ENCODE measurements at regions not wholly inside any gene's neighbourhood (a gene's known extent, or its start where the extent isn't known, plus 50 kb on each side); places are given as distances from the start of the nearest gene placed in this dataset.

DNA sequence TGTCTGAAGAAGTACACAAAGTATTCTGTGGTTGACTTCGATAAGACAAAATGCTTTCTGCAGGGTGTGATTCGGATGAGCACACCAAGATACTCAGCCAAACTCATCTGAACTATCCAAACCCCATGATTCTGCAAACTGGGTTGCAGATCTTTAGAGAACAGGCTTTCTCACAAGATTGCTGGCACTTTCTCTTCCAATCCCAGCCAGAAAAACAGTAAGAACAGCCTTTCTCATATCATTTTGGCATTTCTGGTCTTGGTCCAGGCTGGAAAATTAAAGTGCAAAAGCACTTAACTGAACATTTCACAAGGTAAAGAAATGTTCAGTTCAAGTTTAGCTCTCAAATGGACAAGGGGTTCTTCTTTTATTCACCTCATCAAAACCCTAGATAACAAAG is 269.1 kb downstream of the NR2F1-AS1 start:
- POLR2A ChIA-PET: no interaction called here
- no peak overlapping the region for H3K4me3 ChIP-seq
- H3K4me2 ChIP-seq (ENCODE audit: control insufficient read depth, insufficient read depth): no peak overlapping the region
- CTCF ChIA-PET: no interaction called here
- H2AFZ ChIP-seq (ENCODE audit: control insufficient read depth, low read depth, low read length): no peak overlapping the region
- DNase-seq (ENCODE audit: low read depth, low spot score) (no peak), FAIRE-seq (no peak), ATAC-seq (no peak)
- H3K79me2 ChIP-seq (ENCODE audit: control insufficient read depth, insufficient read depth, low read length): no peaks in the 10 kb centered on the region
- H4K20me1 ChIP-seq (ENCODE audit: control insufficient read depth, insufficient read depth): no peaks in the 10 kb centered on the region
- intact Hi-C loops (cut with micrococcal nuclease; ENCODE audit: unreplicated experiment) (no loop called here), in situ Hi-C loops (cut with MboI) (no loop called here)
- RAD21 ChIA-PET (ENCODE audit: unreplicated experiment): no interaction called here
- SMC1A ChIA-PET (ENCODE audit: uncharacterized antibody, unreplicated experiment): interaction anchor here (1.3 kb wide), 1 partner anchor 12 kb away, joined by 4 read pairs; no protein-coding TSS in a partner anchor
- no peaks in the 10 kb centered on the region for H3K36me3 ChIP-seq (ENCODE audit: control insufficient read depth in 2 of 2, insufficient read depth in 2 of 2, low read length in 1 of 2)
- no peak overlapping the region for H3K9ac ChIP-seq (ENCODE audit: control insufficient read depth, insufficient read depth, low read length)
- 0% methylated on average over 2 of the region's 2 CpGs for WGBS (ENCODE audit: insufficient coverage, insufficient replicate concordance, low lambda C conversion rate, missing lambda C conversion rate)
- H3K9me3 ChIP-seq (replicated peaks; ENCODE audit: control insufficient read depth, insufficient read depth, low read length): no peaks in the 10 kb centered on the region
- no TSS peak for BruUV-seq (replicated peaks)
- no peak overlapping the region for H3K27ac ChIP-seq (ENCODE audit: control insufficient read depth, insufficient read depth)
- H3K27me3 ChIP-seq (replicated peaks in 1 of 2; ENCODE audit: control insufficient read depth in 2 of 2, insufficient read depth in 2 of 2, low read length in 1 of 2): no peaks in the 10 kb centered on the region
- no peaks in the 10 kb centered on the region for H3K4me1 ChIP-seq (ENCODE audit: control insufficient read depth, insufficient read depth, low read length)
- TF ChIP-seq, protein P1, sequence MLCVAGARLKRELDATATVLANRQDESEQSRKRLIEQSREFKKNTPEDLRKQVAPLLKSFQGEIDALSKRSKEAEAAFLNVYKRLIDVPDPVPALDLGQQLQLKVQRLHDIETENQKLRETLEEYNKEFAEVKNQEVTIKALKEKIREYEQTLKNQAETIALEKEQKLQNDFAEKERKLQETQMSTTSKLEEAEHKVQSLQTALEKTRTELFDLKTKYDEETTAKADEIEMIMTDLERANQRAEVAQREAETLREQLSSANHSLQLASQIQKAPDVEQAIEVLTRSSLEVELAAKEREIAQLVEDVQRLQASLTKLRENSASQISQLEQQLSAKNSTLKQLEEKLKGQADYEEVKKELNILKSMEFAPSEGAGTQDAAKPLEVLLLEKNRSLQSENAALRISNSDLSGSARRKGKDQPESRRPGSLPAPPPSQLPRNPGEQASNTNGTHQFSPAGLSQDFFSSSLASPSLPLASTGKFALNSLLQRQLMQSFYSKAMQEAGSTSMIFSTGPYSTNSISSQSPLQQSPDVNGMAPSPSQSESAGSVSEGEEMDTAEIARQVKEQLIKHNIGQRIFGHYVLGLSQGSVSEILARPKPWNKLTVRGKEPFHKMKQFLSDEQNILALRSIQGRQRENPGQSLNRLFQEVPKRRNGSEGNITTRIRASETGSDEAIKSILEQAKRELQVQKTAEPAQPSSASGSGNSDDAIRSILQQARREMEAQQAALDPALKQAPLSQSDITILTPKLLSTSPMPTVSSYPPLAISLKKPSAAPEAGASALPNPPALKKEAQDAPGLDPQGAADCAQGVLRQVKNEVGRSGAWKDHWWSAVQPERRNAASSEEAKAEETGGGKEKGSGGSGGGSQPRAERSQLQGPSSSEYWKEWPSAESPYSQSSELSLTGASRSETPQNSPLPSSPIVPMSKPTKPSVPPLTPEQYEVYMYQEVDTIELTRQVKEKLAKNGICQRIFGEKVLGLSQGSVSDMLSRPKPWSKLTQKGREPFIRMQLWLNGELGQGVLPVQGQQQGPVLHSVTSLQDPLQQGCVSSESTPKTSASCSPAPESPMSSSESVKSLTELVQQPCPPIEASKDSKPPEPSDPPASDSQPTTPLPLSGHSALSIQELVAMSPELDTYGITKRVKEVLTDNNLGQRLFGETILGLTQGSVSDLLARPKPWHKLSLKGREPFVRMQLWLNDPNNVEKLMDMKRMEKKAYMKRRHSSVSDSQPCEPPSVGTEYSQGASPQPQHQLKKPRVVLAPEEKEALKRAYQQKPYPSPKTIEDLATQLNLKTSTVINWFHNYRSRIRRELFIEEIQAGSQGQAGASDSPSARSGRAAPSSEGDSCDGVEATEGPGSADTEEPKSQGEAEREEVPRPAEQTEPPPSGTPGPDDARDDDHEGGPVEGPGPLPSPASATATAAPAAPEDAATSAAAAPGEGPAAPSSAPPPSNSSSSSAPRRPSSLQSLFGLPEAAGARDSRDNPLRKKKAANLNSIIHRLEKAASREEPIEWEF (IDR thresholded peaks at IDR 0.05; ENCODE audit: insufficient replicate concordance, low read depth, low read length): no peak
- no peak for TF ChIP-seq KAT2A (conservative IDR thresholded peaks at IDR 0.05; ENCODE audit: control insufficient read depth, low read depth, low read length)
- no peak for TF ChIP-seq TCF7 (IDR thresholded peaks at IDR 0.05; ENCODE audit: borderline replicate concordance)
- TF ChIP-seq TAF1 (IDR thresholded peaks at IDR 0.05; ENCODE audit: borderline replicate concordance, low read depth, low read length): no peak
- no peak for TF ChIP-seq EGR1 (IDR thresholded peaks at IDR 0.05; ENCODE audit: borderline replicate concordance in 1 of 2, low read depth in 2 of 2, low read length in 2 of 2)
- TF ChIP-seq, protein P2, sequence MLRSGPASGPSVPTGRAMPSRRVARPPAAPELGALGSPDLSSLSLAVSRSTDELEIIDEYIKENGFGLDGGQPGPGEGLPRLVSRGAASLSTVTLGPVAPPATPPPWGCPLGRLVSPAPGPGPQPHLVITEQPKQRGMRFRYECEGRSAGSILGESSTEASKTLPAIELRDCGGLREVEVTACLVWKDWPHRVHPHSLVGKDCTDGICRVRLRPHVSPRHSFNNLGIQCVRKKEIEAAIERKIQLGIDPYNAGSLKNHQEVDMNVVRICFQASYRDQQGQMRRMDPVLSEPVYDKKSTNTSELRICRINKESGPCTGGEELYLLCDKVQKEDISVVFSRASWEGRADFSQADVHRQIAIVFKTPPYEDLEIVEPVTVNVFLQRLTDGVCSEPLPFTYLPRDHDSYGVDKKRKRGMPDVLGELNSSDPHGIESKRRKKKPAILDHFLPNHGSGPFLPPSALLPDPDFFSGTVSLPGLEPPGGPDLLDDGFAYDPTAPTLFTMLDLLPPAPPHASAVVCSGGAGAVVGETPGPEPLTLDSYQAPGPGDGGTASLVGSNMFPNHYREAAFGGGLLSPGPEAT (IDR thresholded peaks at IDR 0.05; ENCODE audit: low read depth): no peak
- no peak for TF ChIP-seq NFXL1 (IDR thresholded peaks at IDR 0.05; ENCODE audit: borderline replicate concordance)
- TF ChIP-seq, protein P3, sequence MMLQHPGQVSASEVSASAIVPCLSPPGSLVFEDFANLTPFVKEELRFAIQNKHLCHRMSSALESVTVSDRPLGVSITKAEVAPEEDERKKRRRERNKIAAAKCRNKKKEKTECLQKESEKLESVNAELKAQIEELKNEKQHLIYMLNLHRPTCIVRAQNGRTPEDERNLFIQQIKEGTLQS (IDR thresholded peaks at IDR 0.05; ENCODE audit: borderline replicate concordance, extremely low read depth, low read depth, low read length): no peak
- no peak for TF ChIP-seq MXI1 (IDR thresholded peaks at IDR 0.05; ENCODE audit: low read depth, low read length)
- no peak for TF ChIP-seq RCOR1 (conservative IDR thresholded peaks at IDR 0.05; ENCODE audit: low read depth, low read length)
- TF ChIP-seq CBX5 (IDR thresholded peaks at IDR 0.05; ENCODE audit: low read depth): no peak
- no peak for TF ChIP-seq EED (IDR thresholded peaks at IDR 0.05; ENCODE audit: low read depth)
- TF ChIP-seq, protein P4, sequence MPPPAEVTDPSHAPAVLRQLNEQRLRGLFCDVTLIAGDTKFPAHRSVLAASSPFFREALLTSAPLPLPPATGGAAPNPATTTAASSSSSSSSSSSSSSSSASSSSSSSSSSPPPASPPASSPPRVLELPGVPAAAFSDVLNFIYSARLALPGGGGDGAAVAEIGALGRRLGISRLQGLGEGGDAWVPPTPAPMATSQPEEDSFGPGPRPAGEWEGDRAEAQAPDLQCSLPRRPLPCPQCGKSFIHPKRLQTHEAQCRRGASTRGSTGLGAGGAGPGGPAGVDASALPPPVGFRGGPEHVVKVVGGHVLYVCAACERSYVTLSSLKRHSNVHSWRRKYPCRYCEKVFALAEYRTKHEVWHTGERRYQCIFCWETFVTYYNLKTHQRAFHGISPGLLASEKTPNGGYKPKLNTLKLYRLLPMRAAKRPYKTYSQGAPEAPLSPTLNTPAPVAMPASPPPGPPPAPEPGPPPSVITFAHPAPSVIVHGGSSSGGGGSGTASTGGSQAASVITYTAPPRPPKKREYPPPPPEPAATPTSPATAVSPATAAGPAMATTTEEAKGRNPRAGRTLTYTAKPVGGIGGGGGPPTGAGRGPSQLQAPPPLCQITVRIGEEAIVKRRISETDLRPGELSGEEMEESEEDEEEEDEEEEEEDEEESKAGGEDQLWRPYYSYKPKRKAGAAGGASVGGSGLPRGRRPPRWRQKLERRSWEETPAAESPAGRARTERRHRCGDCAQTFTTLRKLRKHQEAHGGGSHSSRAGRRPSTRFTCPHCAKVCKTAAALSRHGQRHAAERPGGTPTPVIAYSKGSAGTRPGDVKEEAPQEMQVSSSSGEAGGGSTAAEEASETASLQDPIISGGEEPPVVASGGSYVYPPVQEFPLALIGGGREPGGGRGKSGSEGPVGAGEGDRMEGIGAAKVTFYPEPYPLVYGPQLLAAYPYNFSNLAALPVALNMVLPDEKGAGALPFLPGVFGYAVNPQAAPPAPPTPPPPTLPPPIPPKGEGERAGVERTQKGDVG (CRISPR knock-in tag; IDR thresholded peaks at IDR 0.05): no peak
- no peak for TF ChIP-seq MYB (IDR thresholded peaks at IDR 0.05; ENCODE audit: borderline replicate concordance, low read depth, low read length)
- no peak for TF ChIP-seq CHD4 (IDR thresholded peaks at IDR 0.05)

Data from GM12878 (cell line).